HCT116 (cell line): ENCODE measurements at regions not wholly inside any gene's neighbourhood (a gene's known extent, or its start where the extent isn't known, plus 50 kb on each side); places are given as distances from the start of the nearest gene placed in this dataset.

Experiments used
- CEBPB ChIP-seq: IDR thresholded peaks from 2 replicates; pipeline ENCODE4 v1.6.1; 2012; ENCODE audit warnings: low read depth
- CTCF ChIP-seq, 3 experiments: fragments of 200-600 bp in 1 of 3; sonication (generic) in 1 of 3; IDR thresholded peaks in 2 of 3; conservative IDR thresholded peaks in 1 of 3; 2 replicates each; pipeline ENCODE4 v1.5.1; 2012 to 2017; ENCODE audit warnings: low read depth in 2 of 3, low read length in 2 of 3, antibody characterized with exemption in 1 of 3, borderline replicate concordance in 1 of 3, control low read depth in 1 of 3, mild to moderate bottlenecking in 1 of 3, mixed read lengths in 1 of 3, mixed run types in 1 of 3, moderate library complexity in 1 of 3; ENCODE audit not compliant: insufficient read depth in 1 of 3
- REST ChIP-seq: IDR thresholded peaks from 2 replicates; pipeline ENCODE4 v1.6.1; 2012; ENCODE audit warnings: low read depth
- SRF ChIP-seq: IDR thresholded peaks from 2 replicates; pipeline ENCODE4 v1.6.1; 2012; ENCODE audit warnings: low read depth

GRCh38 chr2:161046876-161047275 is 113.4 kb upstream of the TANK start:
- no peak for TF ChIP-seq SRF
- no peak for TF ChIP-seq CTCF (IDR thresholded peaks at IDR 0.05 in 2 of 3, conservative IDR thresholded peaks at IDR 0.05 in 1 of 3; ENCODE audit: borderline replicate concordance in 1 of 3, insufficient read depth in 1 of 3, low read depth in 2 of 3, low read length in 2 of 3)
- TF ChIP-seq CEBPB, result no peak
- no peak for TF ChIP-seq REST
